PFSK-1 (cell line): ENCODE measurements at regions not wholly inside any gene's neighbourhood (a gene's known extent, or its start where the extent isn't known, plus 50 kb on each side); places are given as distances from the start of the nearest gene placed in this dataset.

Experiments used
- FOXP2 ChIP-seq: optimal IDR thresholded peaks from 2 replicates; pipeline ENCODE3; 2011; ENCODE audit warnings: borderline replicate concordance, control low read depth, inconsistent platforms; ENCODE audit not compliant: insufficient read depth; ENCODE audit errors: extremely low read length, extremely low read depth
- POLR2AphosphoS5 ChIP-seq: IDR thresholded peaks from 2 replicates; pipeline ENCODE4 v1.6.1; 2012; ENCODE audit warnings: low read depth, mild to moderate bottlenecking, control low read depth, low read length, moderate library complexity
- SIN3A ChIP-seq: IDR thresholded peaks from 2 replicates; pipeline ENCODE4 v1.6.1; 2012; ENCODE audit warnings: mild to moderate bottlenecking, low read length, moderate library complexity, borderline replicate concordance; ENCODE audit not compliant: insufficient read depth
- TAF1 ChIP-seq: IDR thresholded peaks from 2 replicates; pipeline ENCODE4 v1.6.1; 2012; ENCODE audit warnings: low read length, control low read depth, borderline replicate concordance; ENCODE audit not compliant: insufficient read depth
- TF ChIP-seq, protein P1 (sequence below), 2 experiments: IDR thresholded peaks; 2 replicates each; pipeline versions ENCODE4 v1.6.1 to v1.8.0; 2011 to 2012; ENCODE audit warnings: low read depth in 2 of 2, low read length in 2 of 2, control low read depth in 1 of 2, inconsistent platforms in 1 of 2, mild to moderate bottlenecking in 1 of 2, moderate library complexity in 1 of 2; ENCODE audit not compliant: insufficient read depth in 1 of 2

DNA sequence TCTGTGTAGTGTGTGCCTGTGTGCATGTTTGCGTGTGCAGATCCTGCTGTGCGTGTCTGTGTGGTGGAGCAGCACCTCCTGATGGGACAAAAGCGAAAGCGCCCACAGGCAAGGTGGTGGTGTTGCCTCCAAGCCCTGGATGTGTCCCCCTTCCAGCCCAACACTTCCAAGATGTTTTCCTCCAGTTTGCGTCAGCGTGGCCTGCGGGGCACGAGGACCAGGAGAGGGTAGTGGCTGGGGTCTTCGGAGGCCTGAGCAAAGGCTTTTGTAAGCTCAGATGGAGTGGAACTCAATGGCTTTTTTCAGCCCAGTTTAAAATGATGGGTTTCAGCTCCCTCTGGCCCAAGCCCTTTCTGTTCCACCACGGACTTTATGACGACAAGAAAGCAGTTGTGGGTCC is 209.5 kb downstream of the IRX2 start:
- TF ChIP-seq SIN3A, result no peak
- no peak for TF ChIP-seq POLR2AphosphoS5
- TF ChIP-seq FOXP2, result no peak
- no peak for TF ChIP-seq TAF1
- TF ChIP-seq, protein P1, sequence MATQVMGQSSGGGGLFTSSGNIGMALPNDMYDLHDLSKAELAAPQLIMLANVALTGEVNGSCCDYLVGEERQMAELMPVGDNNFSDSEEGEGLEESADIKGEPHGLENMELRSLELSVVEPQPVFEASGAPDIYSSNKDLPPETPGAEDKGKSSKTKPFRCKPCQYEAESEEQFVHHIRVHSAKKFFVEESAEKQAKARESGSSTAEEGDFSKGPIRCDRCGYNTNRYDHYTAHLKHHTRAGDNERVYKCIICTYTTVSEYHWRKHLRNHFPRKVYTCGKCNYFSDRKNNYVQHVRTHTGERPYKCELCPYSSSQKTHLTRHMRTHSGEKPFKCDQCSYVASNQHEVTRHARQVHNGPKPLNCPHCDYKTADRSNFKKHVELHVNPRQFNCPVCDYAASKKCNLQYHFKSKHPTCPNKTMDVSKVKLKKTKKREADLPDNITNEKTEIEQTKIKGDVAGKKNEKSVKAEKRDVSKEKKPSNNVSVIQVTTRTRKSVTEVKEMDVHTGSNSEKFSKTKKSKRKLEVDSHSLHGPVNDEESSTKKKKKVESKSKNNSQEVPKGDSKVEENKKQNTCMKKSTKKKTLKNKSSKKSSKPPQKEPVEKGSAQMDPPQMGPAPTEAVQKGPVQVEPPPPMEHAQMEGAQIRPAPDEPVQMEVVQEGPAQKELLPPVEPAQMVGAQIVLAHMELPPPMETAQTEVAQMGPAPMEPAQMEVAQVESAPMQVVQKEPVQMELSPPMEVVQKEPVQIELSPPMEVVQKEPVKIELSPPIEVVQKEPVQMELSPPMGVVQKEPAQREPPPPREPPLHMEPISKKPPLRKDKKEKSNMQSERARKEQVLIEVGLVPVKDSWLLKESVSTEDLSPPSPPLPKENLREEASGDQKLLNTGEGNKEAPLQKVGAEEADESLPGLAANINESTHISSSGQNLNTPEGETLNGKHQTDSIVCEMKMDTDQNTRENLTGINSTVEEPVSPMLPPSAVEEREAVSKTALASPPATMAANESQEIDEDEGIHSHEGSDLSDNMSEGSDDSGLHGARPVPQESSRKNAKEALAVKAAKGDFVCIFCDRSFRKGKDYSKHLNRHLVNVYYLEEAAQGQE (IDR thresholded peaks at IDR 0.05; ENCODE audit: insufficient read depth in 1 of 2, low read depth in 2 of 2, low read length in 2 of 2), result no peak

DNA sequence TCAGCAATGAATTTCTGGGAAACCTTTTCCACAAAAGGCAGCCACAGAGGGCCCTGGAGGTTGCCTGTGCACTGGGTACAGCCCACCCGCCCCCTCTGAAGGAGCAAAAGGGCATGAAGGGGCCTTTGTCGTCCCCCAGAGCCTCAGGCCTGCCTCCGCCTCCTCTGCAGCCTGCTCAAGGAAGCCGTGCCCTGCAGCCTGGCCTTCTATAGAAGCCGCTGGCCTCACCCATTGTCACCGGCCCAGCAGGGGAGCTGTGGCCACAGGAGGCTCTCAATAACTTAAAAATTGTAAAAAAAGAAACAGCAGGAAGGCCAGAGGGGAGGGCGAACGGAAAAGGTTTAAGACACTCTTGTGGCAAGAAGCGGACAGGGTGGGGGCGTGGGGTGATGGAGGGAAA is 213.3 kb downstream of the IRX2 start:
- TF ChIP-seq TAF1, result no peak
- TF ChIP-seq SIN3A, result no peak
- TF ChIP-seq, protein P1 (IDR thresholded peaks at IDR 0.05; ENCODE audit: insufficient read depth in 1 of 2, low read depth in 2 of 2, low read length in 2 of 2), result no peak
- no peak for TF ChIP-seq POLR2AphosphoS5
- no peak for TF ChIP-seq FOXP2

DNA sequence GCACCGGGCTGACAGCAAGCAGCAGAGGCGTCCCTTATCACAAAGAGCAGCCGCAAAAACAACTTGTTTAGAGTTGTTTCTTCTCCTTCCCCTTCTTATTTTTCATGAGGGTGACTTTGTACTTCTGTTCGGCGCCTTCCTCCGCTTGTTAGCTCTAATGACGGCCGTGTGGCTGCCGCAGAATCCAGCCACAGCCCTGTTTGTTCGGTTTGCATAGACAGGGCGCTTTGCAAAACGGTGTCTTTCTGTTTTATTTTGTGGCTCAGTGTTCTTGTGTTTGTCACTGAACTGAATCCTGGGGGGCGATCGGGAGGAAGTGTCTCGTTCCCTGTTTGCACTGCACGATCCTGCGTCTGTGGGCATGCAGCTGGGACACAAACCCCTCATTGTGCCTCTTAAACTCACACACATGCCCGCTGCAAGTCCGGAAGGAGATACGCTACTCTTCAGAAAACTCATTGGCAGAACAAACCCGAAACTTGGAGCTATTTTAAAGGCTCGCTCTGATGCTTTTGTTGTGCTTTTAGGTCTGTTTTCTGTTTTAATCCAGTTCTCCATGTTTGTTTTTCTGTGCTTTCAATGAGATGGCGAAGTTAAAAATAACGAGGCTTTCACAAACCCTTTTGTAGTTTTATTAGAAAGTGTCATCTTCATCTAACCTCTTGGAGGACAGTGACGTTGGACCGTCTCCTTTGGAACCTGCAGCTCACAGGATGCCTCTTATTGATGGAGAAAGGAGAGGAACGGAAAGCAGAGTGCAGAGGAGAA is 213.9 kb downstream of the IRX2 start:
- TF ChIP-seq, protein P1 (IDR thresholded peaks at IDR 0.05; ENCODE audit: insufficient read depth in 1 of 2, low read depth in 2 of 2, low read length in 2 of 2), result no peak
- no peak for TF ChIP-seq FOXP2
- TF ChIP-seq POLR2AphosphoS5, result no peak
- no peak for TF ChIP-seq TAF1
- TF ChIP-seq SIN3A, result no peak

DNA sequence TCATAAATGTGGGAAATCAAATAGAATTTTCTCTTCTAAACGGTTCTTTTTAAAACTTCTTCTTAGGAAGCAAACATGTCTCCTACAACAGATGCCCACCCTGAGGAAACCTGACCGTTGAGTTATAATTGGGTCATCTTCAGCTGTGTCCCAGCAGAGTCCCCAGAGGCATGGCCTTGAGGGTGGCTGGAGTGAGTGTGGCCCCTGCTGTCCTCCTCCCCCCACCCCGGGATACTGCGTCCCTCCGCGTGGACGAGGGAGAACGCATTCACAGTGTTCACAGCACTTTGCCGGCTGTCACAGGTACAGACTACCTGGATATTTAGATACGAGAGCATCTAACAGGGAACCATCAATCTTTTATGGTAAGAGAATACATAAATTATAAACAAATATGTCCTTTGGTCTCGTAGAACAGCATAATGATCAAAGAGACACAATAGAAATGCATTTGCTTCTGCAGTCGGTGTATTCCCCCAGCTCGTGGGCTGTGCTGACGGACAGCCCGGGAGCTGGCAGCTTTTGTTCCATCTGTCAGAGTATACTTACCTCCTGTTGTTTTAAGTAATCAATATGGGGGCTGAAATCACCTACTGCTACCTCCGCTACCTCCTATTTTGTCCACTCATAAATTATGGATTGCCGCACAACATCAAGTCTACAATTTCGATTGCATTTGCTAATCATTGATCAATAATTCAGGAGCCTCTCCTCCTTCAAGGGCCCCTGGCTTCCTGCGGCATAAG is 214.7 kb downstream of the IRX2 start:
- TF ChIP-seq FOXP2, result no peak

DNA sequence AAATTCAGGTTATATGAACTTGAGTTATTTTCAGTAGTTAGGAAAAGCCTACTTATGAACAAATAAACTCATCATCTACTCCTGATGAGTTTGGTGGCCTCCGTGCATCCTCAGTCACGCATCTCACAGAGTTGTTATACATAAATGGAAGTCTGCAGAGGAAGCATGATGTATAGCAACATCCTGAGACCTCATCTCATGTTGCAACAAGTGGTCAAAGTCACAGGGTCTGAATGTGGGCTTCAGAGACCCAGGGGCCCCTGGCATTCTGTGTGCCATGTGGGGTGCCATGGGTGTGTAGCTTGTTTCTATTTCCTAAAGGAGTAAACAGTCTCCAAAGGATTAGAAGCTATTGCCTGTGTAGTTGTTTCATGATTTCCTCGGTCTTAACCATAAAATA is 216.5 kb downstream of the IRX2 start:
- TF ChIP-seq POLR2AphosphoS5 (no peak), TAF1 (no peak), FOXP2 (no peak), SIN3A (no peak)
- TF ChIP-seq, protein P1 (IDR thresholded peaks at IDR 0.05; ENCODE audit: insufficient read depth in 1 of 2, low read depth in 2 of 2, low read length in 2 of 2), result no peak
